NB4 (cell line): ENCODE measurements at regions not wholly inside any gene's neighbourhood (a gene's known extent, or its start where the extent isn't known, plus 50 kb on each side); places are given as distances from the start of the nearest gene placed in this dataset.

ENCODE experiments used
- DNase-seq: peaks from one replicate; pipeline ENCODE4 v3.0.0; 2010; ENCODE audit warnings: low read depth
- H3K4me3 ChIP-seq: one replicate; pipeline ENCODE4 v1.5.1; 2011; ENCODE audit warnings: mild to moderate bottlenecking, low read depth, low read length, moderate library complexity
- CTCF ChIP-seq: IDR thresholded peaks from one replicate; pipeline ENCODE4 v1.5.1; 2012; ENCODE audit warnings: low read depth, low read length
- MAX ChIP-seq: IDR thresholded peaks from 2 replicates; pipeline ENCODE4 v1.6.1; 2011; ENCODE audit warnings: low read depth, low read length
- MYC ChIP-seq: IDR thresholded peaks from 2 replicates; pipeline ENCODE4 v1.6.1; 2011; ENCODE audit warnings: low read depth, low read length
- POLR2A ChIP-seq: IDR thresholded peaks from 2 replicates; pipeline ENCODE4 v1.6.1; 2011; ENCODE audit warnings: mild to moderate bottlenecking; ENCODE audit not compliant: insufficient read length; ENCODE audit errors: extremely low read depth

GRCh38 chr10:125370578-125370977, 210.2 kb upstream of the CTBP2 start:
- TF ChIP-seq MAX, result no peak
- no peak for TF ChIP-seq POLR2A
- no peak for TF ChIP-seq MYC
- no peak for TF ChIP-seq CTCF
- no peak for DNase-seq
- no peak overlapping the region for H3K4me3 ChIP-seq

- TF ChIP-seq MAX (no peak), MYC (no peak), CTCF (no peak), POLR2A (no peak)
- no peak overlapping the region for H3K4me3 ChIP-seq
- no peak for DNase-seq
Measured at GRCh38 chr10:125369382-125370326, 209.3 kb upstream of the CTBP2 start.

GRCh38 chr10:125368146-125368545, 207.8 kb upstream of the CTBP2 start:
- TF ChIP-seq CTCF (no peak), MAX (no peak), MYC (no peak), POLR2A (no peak)
- no peak for DNase-seq
- H3K4me3 ChIP-seq, result no peak overlapping the region

- H3K4me3 ChIP-seq, result no peak overlapping the region
- DNase-seq, result no peak
- TF ChIP-seq POLR2A, result no peak
- no peak for TF ChIP-seq CTCF
- TF ChIP-seq MAX, result no peak
- no peak for TF ChIP-seq MYC
Measured at GRCh38 chr10:125363791-125364190, 203.4 kb upstream of the CTBP2 start.

- no peak overlapping the region for H3K4me3 ChIP-seq
- TF ChIP-seq MAX (no peak), CTCF (no peak), POLR2A (no peak), MYC (no peak)
- no peak for DNase-seq
Measured at GRCh38 chr10:125362950-125363349, 202.6 kb upstream of the CTBP2 start.
